ENCODE measurements at regions not wholly inside any gene's neighbourhood (a gene's known extent, or its start where the extent isn't known, plus 50 kb on each side); places are given as distances from the start of the nearest gene placed in this dataset.

GRCh38 chr3:102529452-102529851, 94.6 kb downstream of the ZPLD1 start:
- no peaks in the 10 kb centered on the region for H3K9me3 Mint-ChIP-seq (ENCODE audit: unreplicated experiment)
- no peaks in the 10 kb centered on the region for H3K36me3 Mint-ChIP-seq (ENCODE audit: unreplicated experiment)
- no peak for TF ChIP-seq CTCF (IDR thresholded peaks at IDR 0.05; ENCODE audit: partially characterized antibody, unreplicated experiment)
- no peak overlapping the region for H3K27ac Mint-ChIP-seq (ENCODE audit: unreplicated experiment)
- no peak overlapping the region for H3K4me3 Mint-ChIP-seq (ENCODE audit: unreplicated experiment)
- DNase-seq, result no peak
- no peaks in the 10 kb centered on the region for H3K27me3 Mint-ChIP-seq (ENCODE audit: unreplicated experiment)
- H3K4me1 Mint-ChIP-seq (ENCODE audit: low read depth, unreplicated experiment), result no peaks in the 10 kb centered on the region

- no peak for DNase-seq
- Mint-ChIP-seq H3K9me3 (ENCODE audit: unreplicated experiment) (no peaks in the 10 kb centered on the region), H3K27me3 (ENCODE audit: unreplicated experiment) (no peaks in the 10 kb centered on the region), H3K36me3 (ENCODE audit: unreplicated experiment) (no peaks in the 10 kb centered on the region), H3K27ac (ENCODE audit: unreplicated experiment) (no peak overlapping the region), H3K4me3 (ENCODE audit: unreplicated experiment) (no peak overlapping the region), H3K4me1 (ENCODE audit: low read depth, unreplicated experiment) (no peaks in the 10 kb centered on the region)
- no peak for TF ChIP-seq CTCF (IDR thresholded peaks at IDR 0.05; ENCODE audit: partially characterized antibody, unreplicated experiment)
These were observed 95.8 kb downstream of the ZPLD1 start for GRCh38 chr3:102530415-102531181.

GRCh38 chr3:102531686-102532085, 96.9 kb downstream of the ZPLD1 start:
- H3K27me3 Mint-ChIP-seq (ENCODE audit: unreplicated experiment), result no peaks in the 10 kb centered on the region
- H3K36me3 Mint-ChIP-seq (ENCODE audit: unreplicated experiment), result no peaks in the 10 kb centered on the region
- no peaks in the 10 kb centered on the region for H3K9me3 Mint-ChIP-seq (ENCODE audit: unreplicated experiment)
- no peak overlapping the region for H3K27ac Mint-ChIP-seq (ENCODE audit: unreplicated experiment)
- H3K4me1 Mint-ChIP-seq (ENCODE audit: low read depth, unreplicated experiment), result no peaks in the 10 kb centered on the region
- no peak for DNase-seq
- TF ChIP-seq CTCF (IDR thresholded peaks at IDR 0.05; ENCODE audit: partially characterized antibody, unreplicated experiment), result no peak
- H3K4me3 Mint-ChIP-seq (ENCODE audit: unreplicated experiment), result no peak overlapping the region

GRCh38 chr3:102532901-102533300, 98.1 kb downstream of the ZPLD1 start:
- Mint-ChIP-seq H3K9me3 (ENCODE audit: unreplicated experiment) (no peaks in the 10 kb centered on the region), H3K27me3 (ENCODE audit: unreplicated experiment) (no peaks in the 10 kb centered on the region)

More at GRCh38 chr3:102532901-102533300, 98.1 kb downstream of the ZPLD1 start:
- Mint-ChIP-seq H3K36me3 (ENCODE audit: unreplicated experiment) (no peaks in the 10 kb centered on the region), H3K4me1 (ENCODE audit: low read depth, unreplicated experiment) (no peaks in the 10 kb centered on the region), H3K27ac (ENCODE audit: unreplicated experiment) (no peak overlapping the region), H3K4me3 (ENCODE audit: unreplicated experiment) (no peak overlapping the region)
- DNase-seq, result no peak
- no peak for TF ChIP-seq CTCF (IDR thresholded peaks at IDR 0.05; ENCODE audit: partially characterized antibody, unreplicated experiment)
